Mucosa of rectum (tissue), 2 donors: ENCODE measurements at regions not wholly inside any gene's neighbourhood (a gene's known extent, or its start where the extent isn't known, plus 50 kb on each side); places are given as distances from the start of the nearest gene placed in this dataset.
"Not testable (repeated sequence)": the region's sequence is repeated elsewhere in the genome, so short reads cannot be mapped to it uniquely, and the experiment has no call there.

ENCODE experiments used
- H3K27ac ChIP-seq, 2 donors: one replicate each; pipeline ENCODE4 v1.7.0; 2013; ENCODE audit warnings: inconsistent platforms in 2 of 2, low read depth in 2 of 2, low read length in 2 of 2
- H3K27me3 ChIP-seq, 2 donors: one replicate each; pipeline ENCODE4 v1.7.0; 2013; ENCODE audit warnings: low read length in 2 of 2; ENCODE audit not compliant: control insufficient read depth in 2 of 2, insufficient read depth in 2 of 2
- H3K36me3 ChIP-seq, 2 donors: one replicate each; pipeline ENCODE4 v1.7.0; 2013; ENCODE audit warnings: low read length in 2 of 2; ENCODE audit not compliant: control insufficient read depth in 2 of 2, insufficient read depth in 2 of 2
- H3K4me1 ChIP-seq, 2 donors: one replicate each; pipeline ENCODE4 v1.7.0; 2013; ENCODE audit warnings: low read length in 2 of 2, mild to moderate bottlenecking in 1 of 2; ENCODE audit not compliant: control insufficient read depth in 2 of 2, insufficient read depth in 2 of 2
- H3K4me3 ChIP-seq, 2 donors: one replicate each; pipeline ENCODE4 v1.7.0; 2013; ENCODE audit warnings: low read length in 2 of 2
- H3K9ac ChIP-seq, 2 donors: one replicate each; pipeline ENCODE4 v1.7.0; 2013; ENCODE audit warnings: low read length in 2 of 2, low read depth in 1 of 2, mild to moderate bottlenecking in 1 of 2
- H3K9me3 ChIP-seq, 2 donors: one replicate each; pipeline ENCODE4 v1.7.0; 2013; ENCODE audit warnings: low read length in 2 of 2; ENCODE audit not compliant: control insufficient read depth in 2 of 2
- donor health status: healthy.
- donor health status: Normal muscosa, but diverticular disease.

DNA sequence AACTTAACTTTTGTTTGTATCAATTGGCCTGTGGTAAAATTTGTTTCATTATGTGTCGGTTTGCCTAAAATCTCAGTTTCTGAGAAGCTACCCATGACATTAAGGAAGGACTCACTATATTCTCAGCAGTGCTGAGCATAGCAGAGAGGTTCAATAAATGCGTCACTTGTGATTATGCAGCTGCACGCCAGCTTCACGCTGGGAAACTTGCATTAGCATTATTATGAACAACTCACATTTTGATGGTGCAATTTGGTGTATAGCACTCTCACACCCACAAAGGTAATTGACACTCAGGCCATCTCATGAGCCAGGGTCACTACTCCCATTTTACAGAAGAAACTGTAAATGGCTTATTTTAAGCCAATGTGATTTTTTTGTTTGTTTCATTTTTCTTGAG, 80.6 kb upstream of the SALL1 start:
- no peak overlapping the region for H3K9ac ChIP-seq
- no peaks in the 10 kb centered on the region for H3K4me1 ChIP-seq
- no peak overlapping the region for H3K4me3 ChIP-seq
- H3K9me3 ChIP-seq, result no peaks in the 10 kb centered on the region
- peaks cover 0 to 2% of the 10 kb centered on the region in 2 donors for H3K27me3 ChIP-seq
- H3K27ac ChIP-seq, result no peak overlapping the region
- H3K36me3 ChIP-seq, result no peaks in the 10 kb centered on the region

- not testable (repeated sequence) for H3K36me3 ChIP-seq, H3K4me1 ChIP-seq, H3K9me3 ChIP-seq, H3K27ac ChIP-seq, H3K27me3 ChIP-seq, H3K9ac ChIP-seq, H3K4me3 ChIP-seq
These were observed 79.0 kb upstream of the SALL1 start for GRCh38 chr16:51230035-51230434.

DNA sequence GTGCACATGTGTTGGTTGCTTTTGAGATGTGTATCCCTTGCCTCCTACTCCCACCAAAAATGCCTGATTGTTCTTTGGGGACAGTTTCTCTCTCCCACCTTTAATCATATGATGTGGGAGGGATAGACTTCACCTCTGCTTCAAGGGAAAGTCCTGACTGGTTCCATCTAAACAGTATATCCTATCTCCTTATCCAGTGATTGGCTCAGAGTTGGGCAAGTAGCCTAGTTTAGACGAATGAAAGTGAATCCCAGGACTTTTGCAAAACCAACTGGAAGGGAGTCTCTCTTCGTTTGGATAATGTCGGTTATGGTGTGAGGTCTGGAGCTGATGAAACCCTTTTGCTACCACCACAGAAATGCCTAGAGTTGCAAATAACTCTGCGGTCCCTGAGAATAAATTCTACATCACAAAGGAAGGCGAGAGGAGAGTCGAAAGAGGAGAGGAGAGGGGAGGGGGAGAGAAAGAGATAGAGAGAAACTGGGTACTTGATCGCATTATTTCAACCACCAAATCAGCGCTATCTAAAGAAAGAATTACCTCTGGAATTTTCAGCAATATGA, 77.1 kb upstream of the SALL1 start:
- no peak overlapping the region for H3K27ac ChIP-seq

GRCh38 chr16:51225878-51226277, 74.8 kb upstream of the SALL1 start:
- Histone ChIP-seq H3K4me3 (no peak overlapping the region), H3K9ac (no peak overlapping the region), H3K27ac (no peak overlapping the region), H3K9me3 (no peaks in the 10 kb centered on the region), H3K36me3 (no peaks in the 10 kb centered on the region), H3K27me3 (no peaks in the 10 kb centered on the region), H3K4me1 (no peaks in the 10 kb centered on the region)

More for the DNA sequence above, 77.1 kb upstream of the SALL1 start:
- Histone ChIP-seq H3K9ac (no peak overlapping the region), H3K4me1 (no peaks in the 10 kb centered on the region), H3K36me3 (no peaks in the 10 kb centered on the region), H3K27me3 (no peaks in the 10 kb centered on the region), H3K9me3 (no peaks in the 10 kb centered on the region), H3K4me3 (no peak overlapping the region)

GRCh38 chr16:51224317-51224716, 73.2 kb upstream of the SALL1 start:
- H3K27me3 ChIP-seq, result no peaks in the 10 kb centered on the region
- no peak overlapping the region for H3K4me3 ChIP-seq
- no peaks in the 10 kb centered on the region for H3K4me1 ChIP-seq

GRCh38 chr16:51222016-51222415, 70.9 kb upstream of the SALL1 start:
- no peaks in the 10 kb centered on the region for H3K27me3 ChIP-seq
- H3K9ac ChIP-seq, result no peak overlapping the region
- no peak overlapping the region for H3K4me3 ChIP-seq
- no peaks in the 10 kb centered on the region for H3K9me3 ChIP-seq
- no peaks in the 10 kb centered on the region for H3K4me1 ChIP-seq
- no peaks in the 10 kb centered on the region for H3K36me3 ChIP-seq
- H3K27ac ChIP-seq, result no peak overlapping the region

More at GRCh38 chr16:51224317-51224716, 73.2 kb upstream of the SALL1 start:
- Histone ChIP-seq H3K36me3 (no peaks in the 10 kb centered on the region), H3K9me3 (no peaks in the 10 kb centered on the region), H3K27ac (no peak overlapping the region), H3K9ac (no peak overlapping the region)

DNA sequence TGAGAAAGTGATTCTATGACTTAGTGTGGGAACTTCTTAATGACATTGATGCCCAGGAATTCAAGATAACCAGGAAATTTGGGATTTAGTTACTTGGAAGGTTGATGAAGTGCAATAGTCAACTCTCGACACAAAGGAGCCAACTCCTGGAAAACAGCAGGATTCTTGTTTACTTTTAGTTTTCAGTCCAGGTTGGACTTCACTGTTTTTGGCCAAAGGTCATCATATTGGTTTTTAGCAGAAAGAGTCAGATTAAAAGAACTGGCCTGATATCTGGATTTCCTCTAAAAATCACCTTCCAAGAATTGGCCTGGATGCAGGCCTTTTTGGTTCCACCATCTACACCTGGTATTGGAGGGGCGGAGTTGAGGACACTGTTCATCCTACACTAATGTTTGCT, 60.1 kb upstream of the SALL1 start:
- no peak overlapping the region for H3K4me3 ChIP-seq
- no peaks in the 10 kb centered on the region for H3K36me3 ChIP-seq
- no peaks in the 10 kb centered on the region for H3K4me1 ChIP-seq
- H3K27me3 ChIP-seq, result no peaks in the 10 kb centered on the region
- no peak overlapping the region for H3K27ac ChIP-seq
- no peaks in the 10 kb centered on the region for H3K9me3 ChIP-seq
- H3K9ac ChIP-seq, result no peak overlapping the region

GRCh38 chr16:51210087-51210486, 59.0 kb upstream of the SALL1 start:
- no peaks in the 10 kb centered on the region for H3K4me1 ChIP-seq
- no peak overlapping the region for H3K27ac ChIP-seq
- no peaks in the 10 kb centered on the region for H3K9me3 ChIP-seq
- no peaks in the 10 kb centered on the region for H3K27me3 ChIP-seq
- no peak overlapping the region for H3K9ac ChIP-seq
- no peak overlapping the region for H3K4me3 ChIP-seq
- no peaks in the 10 kb centered on the region for H3K36me3 ChIP-seq

- Histone ChIP-seq H3K9ac (no peak overlapping the region), H3K4me3 (no peak overlapping the region)
These were observed 50.5 kb upstream of the SALL1 start for GRCh38 chr16:51201604-51202003.

More at GRCh38 chr16:51201604-51202003, 50.5 kb upstream of the SALL1 start:
- no peaks in the 10 kb centered on the region for H3K4me1 ChIP-seq
- H3K36me3 ChIP-seq, result no peaks in the 10 kb centered on the region
- H3K9me3 ChIP-seq, result peaks cover 0 to 2% of the 10 kb centered on the region in 2 donors
- H3K27me3 ChIP-seq, result no peaks in the 10 kb centered on the region
- H3K27ac ChIP-seq, result no peak overlapping the region
